ENCODE measurements at regions not wholly inside any gene's neighbourhood (a gene's known extent, or its start where the extent isn't known, plus 50 kb on each side); places are given as distances from the start of the nearest gene placed in this dataset.
"Not testable (repeated sequence)": the region's sequence is repeated elsewhere in the genome, so short reads cannot be mapped to it uniquely, and the experiment has no call there.

GRCh38 chr6:139472351-139473015, 98.0 kb upstream of the CITED2 start:
- no peak for DNase-seq

- no peak for DNase-seq
These were observed 96.5 kb upstream of the CITED2 start for GRCh38 chr6:139470997-139471396.

GRCh38 chr6:139468178-139468819, 93.9 kb upstream of the CITED2 start:
- no peak for DNase-seq

GRCh38 chr6:139457476-139457875, 83.0 kb upstream of the CITED2 start:
- no peak for DNase-seq

- DNase-seq: no peak
These were observed 77.9 kb upstream of the CITED2 start for GRCh38 chr6:139452148-139452876.

- no peak for DNase-seq
These were observed 75.2 kb upstream of the CITED2 start for GRCh38 chr6:139449611-139450000.

- no peak for DNase-seq
These were observed 74.7 kb upstream of the CITED2 start for GRCh38 chr6:139448998-139449610.

- DNase-seq: no peak
These were observed 73.7 kb upstream of the CITED2 start for GRCh38 chr6:139448051-139448649.

GRCh38 chr6:139447656-139447975, 73.2 kb upstream of the CITED2 start:
- no peak for DNase-seq

GRCh38 chr6:139446768-139447655, 72.6 kb upstream of the CITED2 start:
- no peak for DNase-seq

GRCh38 chr6:139446138-139446715, 71.8 kb upstream of the CITED2 start:
- DNase-seq: no peak

GRCh38 chr6:139444273-139444787, 69.9 kb upstream of the CITED2 start:
- DNase-seq: not testable (repeated sequence)

- no peak for DNase-seq
These were observed 69.0 kb upstream of the CITED2 start for GRCh38 chr6:139443231-139444112.

- DNase-seq: no peak
These were observed 67.8 kb upstream of the CITED2 start for GRCh38 chr6:139442188-139442671.

GRCh38 chr6:139439349-139439748, 64.9 kb upstream of the CITED2 start:
- no peak for DNase-seq

- DNase-seq: no peak
These were observed 64.3 kb upstream of the CITED2 start for GRCh38 chr6:139438775-139439174.

- DNase-seq: no peak
These were observed 62.5 kb upstream of the CITED2 start for GRCh38 chr6:139436957-139437348.

- no peak for DNase-seq
These were observed 61.9 kb upstream of the CITED2 start for GRCh38 chr6:139436200-139436956.
